PC-3 (cell line): ENCODE measurements at regions not wholly inside any gene's neighbourhood (a gene's known extent, or its start where the extent isn't known, plus 50 kb on each side); places are given as distances from the start of the nearest gene placed in this dataset.

ENCODE experiments used
- CTCF ChIP-seq: fragments of 300-600 bp; sonication (generic); conservative IDR thresholded peaks from 2 replicates; pipeline ENCODE4 v1.5.1; 2017; ENCODE audit warnings: antibody characterized with exemption, low read depth, mild to moderate bottlenecking, low read length
- EZH2 ChIP-seq: fragments of 300-600 bp; sonication (generic); IDR thresholded peaks from one replicate; pipeline ENCODE4 v1.6.1; 2017; ENCODE audit warnings: antibody characterized with exemption, mild to moderate bottlenecking, low read length; ENCODE audit not compliant: unreplicated experiment

DNA sequence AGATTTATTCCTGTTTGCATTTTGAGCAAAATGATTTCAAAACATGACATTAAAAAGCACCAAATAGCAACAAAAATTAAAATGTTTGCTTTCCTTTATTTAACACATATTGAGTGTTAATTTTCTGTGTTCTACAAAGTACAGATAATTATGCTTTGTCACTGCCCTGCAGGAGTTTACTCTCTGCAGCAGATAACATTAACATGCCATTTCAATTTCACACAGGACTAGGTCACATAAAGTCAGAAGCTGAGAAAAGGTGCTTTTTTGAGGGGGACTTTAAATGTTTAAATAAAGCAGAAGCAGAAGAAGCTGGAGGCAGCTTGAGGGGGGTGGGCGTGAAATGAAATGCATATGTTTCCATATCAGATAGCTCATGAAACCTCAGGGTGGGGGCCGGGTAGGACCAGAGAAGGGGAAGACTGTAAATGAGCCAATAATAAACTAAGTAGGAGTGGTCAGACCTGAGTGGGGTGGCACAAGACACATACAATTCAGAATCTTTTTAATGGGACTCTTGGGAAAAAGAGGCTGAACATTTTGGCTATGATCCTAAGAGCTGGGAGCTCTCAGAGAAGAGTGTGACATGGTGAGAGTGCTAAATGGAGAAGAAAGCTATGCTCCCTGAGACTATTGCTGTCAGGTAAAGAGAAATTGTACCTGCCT is 387.5 kb downstream of the FAM170A start:
- no peak for TF ChIP-seq CTCF
- TF ChIP-seq EZH2, result no peak
